PFSK-1 (cell line): ENCODE measurements at regions not wholly inside any gene's neighbourhood (a gene's known extent, or its start where the extent isn't known, plus 50 kb on each side); places are given as distances from the start of the nearest gene placed in this dataset.

ENCODE experiments used
- POLR2AphosphoS5 ChIP-seq: IDR thresholded peaks from 2 replicates; pipeline ENCODE4 v1.6.1; 2012; ENCODE audit warnings: low read depth, mild to moderate bottlenecking, control low read depth, low read length, moderate library complexity
- TAF1 ChIP-seq: IDR thresholded peaks from 2 replicates; pipeline ENCODE4 v1.6.1; 2012; ENCODE audit warnings: low read length, control low read depth, borderline replicate concordance; ENCODE audit not compliant: insufficient read depth
- TF ChIP-seq, protein P1 (sequence below), 2 experiments: IDR thresholded peaks; 2 replicates each; pipeline versions ENCODE4 v1.6.1 to v1.8.0; 2011 to 2012; ENCODE audit warnings: low read depth in 2 of 2, low read length in 2 of 2, control low read depth in 1 of 2, inconsistent platforms in 1 of 2, mild to moderate bottlenecking in 1 of 2, moderate library complexity in 1 of 2; ENCODE audit not compliant: insufficient read depth in 1 of 2

DNA sequence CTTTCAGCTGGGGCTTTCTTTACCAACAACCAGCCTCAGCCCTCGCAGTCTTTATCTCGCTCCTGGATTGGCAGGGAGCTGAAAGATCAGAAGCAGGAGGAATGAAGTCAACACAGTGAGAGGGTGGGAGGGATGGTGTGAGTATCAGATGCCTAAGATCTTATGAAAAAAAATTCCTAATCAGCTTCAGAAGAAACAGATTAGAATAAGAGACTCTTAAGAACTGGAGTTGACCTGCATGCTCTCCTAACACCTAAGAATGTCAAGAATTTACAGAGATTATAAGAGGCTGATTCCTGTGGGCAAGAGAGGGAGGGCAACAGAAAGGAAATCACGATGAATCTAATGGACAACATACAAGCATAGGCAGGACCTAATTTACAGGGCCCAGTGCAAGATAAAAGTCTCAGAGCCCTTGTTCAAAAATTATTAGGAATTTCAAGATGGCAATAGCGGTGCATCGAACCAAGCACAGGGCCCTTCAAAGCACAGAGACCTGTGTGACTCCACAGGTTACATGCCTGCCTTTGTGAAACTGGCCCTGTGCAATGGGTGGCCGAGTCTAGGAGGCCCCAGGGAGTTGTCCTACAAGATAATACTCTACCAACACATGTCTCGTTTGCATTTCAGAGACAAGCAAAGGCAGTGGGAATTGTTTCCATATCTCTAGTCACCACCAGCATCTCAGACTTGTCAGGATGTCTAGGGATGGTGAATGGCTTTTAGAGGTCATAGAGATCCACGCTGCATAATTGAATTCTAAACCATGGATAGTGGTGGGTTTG is 65.3 kb upstream of the PPP2R5A start:
- TF ChIP-seq TAF1 = no peak
- TF ChIP-seq POLR2AphosphoS5 = no peak
- TF ChIP-seq, protein P1, sequence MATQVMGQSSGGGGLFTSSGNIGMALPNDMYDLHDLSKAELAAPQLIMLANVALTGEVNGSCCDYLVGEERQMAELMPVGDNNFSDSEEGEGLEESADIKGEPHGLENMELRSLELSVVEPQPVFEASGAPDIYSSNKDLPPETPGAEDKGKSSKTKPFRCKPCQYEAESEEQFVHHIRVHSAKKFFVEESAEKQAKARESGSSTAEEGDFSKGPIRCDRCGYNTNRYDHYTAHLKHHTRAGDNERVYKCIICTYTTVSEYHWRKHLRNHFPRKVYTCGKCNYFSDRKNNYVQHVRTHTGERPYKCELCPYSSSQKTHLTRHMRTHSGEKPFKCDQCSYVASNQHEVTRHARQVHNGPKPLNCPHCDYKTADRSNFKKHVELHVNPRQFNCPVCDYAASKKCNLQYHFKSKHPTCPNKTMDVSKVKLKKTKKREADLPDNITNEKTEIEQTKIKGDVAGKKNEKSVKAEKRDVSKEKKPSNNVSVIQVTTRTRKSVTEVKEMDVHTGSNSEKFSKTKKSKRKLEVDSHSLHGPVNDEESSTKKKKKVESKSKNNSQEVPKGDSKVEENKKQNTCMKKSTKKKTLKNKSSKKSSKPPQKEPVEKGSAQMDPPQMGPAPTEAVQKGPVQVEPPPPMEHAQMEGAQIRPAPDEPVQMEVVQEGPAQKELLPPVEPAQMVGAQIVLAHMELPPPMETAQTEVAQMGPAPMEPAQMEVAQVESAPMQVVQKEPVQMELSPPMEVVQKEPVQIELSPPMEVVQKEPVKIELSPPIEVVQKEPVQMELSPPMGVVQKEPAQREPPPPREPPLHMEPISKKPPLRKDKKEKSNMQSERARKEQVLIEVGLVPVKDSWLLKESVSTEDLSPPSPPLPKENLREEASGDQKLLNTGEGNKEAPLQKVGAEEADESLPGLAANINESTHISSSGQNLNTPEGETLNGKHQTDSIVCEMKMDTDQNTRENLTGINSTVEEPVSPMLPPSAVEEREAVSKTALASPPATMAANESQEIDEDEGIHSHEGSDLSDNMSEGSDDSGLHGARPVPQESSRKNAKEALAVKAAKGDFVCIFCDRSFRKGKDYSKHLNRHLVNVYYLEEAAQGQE (IDR thresholded peaks at IDR 0.05; ENCODE audit: insufficient read depth in 1 of 2, low read depth in 2 of 2, low read length in 2 of 2) = no peak
